ENCODE measurements at regions not wholly inside any gene's neighbourhood (a gene's known extent, or its start where the extent isn't known, plus 50 kb on each side); places are given as distances from the start of the nearest gene placed in this dataset.
"Not testable (repeated sequence)": the region's sequence is repeated elsewhere in the genome, so short reads cannot be mapped to it uniquely, and the experiment has no call there.

DNA sequence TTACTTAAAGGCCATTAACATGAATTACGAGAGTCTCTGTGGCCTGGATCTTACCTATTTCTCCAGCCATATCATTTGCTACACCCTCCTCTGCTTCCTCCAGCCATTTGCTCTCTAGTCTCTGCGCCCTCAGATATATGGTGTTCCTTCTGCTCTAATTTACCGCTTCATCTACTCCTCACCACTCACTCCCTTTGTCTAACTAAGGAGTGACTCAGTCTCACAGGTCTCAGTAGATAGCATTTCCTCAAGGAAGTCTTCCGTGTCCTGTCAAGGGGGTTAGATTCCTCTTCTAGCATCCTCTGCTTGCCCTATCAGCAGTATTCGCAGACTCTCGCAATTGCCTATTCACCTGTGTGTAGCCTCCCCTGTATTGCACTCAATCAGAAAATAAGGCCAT is 892.1 kb upstream of the INTU start:
- DNase-seq (ENCODE audit: low spot score) = no peak

DNA sequence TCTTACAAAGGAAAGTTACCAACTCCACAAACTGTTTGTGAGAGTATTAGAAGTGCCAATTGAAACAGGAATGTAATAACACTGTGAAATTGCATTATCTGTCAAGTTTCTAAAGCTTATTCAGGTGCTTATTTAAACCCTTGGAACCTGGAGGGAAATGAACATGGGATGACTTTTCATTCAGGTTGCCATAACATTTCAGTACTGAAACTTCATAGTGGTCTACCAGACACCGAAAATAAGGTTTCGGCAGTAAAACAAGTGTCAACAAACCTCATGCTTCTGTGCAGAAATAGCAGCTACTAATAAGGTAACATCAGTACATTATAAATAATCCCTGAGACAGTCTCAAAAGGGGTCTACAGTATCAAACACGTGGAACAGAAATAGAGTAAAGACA is 890.7 kb upstream of the INTU start:
- no peak for DNase-seq (ENCODE audit: low spot score)

DNA sequence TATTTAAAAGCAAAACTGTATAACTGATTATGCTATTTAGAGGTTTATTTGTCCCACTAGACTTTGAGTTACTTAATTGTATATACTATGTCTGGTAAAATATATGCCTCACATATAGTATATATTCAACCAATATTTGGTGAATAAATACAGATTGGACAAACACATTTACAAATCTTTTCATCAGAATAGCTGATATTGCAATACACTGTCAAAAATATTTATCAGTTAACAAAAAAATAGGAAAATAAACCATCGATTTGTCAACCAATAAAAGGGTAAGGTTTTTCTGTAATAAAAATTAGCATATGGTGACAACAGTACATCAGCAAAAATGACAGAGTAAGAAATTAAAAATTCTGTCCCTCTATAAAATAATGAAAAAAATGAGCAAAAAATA is 889.9 kb upstream of the INTU start:
- no peak for DNase-seq (ENCODE audit: low spot score)

DNA sequence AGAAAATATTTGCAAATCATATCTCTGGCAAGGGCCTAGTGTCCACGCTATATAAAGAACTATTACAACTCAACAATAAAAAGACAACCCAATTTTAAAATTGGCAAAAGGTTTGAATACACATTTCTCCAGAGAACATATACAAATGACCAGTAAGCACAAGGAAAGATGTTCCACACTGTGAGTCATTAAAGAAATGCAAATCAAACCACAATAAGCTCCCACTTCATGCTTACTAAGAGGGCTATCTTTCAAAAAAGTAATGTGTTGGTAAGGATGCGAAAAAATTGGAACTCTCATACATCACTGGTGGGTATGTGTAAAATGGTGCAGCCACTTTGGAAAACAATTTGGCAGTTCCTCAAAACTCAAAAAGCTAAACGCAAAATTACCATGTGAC is 884.0 kb upstream of the INTU start:
- no peak for DNase-seq (ENCODE audit: low spot score)

DNA sequence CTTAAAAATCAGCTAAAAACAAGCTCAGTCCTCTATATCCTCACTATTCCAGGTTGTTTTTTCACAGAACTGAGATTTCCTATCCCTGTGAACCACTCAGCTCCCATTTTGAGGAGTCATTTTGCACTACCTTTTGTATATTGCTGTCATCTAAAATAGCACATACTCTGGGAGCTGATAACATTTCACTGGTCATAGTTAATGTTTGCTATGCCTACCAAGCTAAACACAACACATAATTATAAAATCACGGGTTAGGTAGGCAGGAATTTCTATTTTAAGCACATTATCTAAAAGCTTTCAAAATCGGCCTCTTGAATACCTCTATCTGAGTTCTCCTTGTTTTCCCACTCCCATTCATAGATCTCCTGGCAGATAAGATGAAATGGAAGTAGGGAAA is 882.0 kb upstream of the INTU start:
- DNase-seq (ENCODE audit: low spot score) = no peak

DNA sequence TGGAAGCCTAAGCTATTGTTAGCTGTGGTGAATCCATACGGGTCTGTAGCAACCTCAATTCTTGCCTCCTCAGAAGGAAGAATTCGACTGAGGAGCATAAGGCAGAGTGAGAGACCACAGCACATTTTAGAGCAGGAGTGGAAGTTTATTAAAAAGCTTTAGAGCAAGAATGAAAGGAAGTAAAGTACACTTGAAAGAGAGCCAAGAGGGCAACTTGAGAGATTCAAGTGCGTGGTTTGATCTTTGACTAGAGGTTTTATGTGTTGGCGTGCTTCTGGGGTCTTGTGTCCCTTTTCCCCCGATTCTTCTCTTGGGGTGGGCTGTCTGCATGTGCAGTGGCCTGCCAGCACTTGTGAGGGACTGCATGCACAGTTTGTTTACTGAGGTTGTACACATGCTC is 880.6 kb upstream of the INTU start:
- DNase-seq (ENCODE audit: low spot score) = no peak

DNA sequence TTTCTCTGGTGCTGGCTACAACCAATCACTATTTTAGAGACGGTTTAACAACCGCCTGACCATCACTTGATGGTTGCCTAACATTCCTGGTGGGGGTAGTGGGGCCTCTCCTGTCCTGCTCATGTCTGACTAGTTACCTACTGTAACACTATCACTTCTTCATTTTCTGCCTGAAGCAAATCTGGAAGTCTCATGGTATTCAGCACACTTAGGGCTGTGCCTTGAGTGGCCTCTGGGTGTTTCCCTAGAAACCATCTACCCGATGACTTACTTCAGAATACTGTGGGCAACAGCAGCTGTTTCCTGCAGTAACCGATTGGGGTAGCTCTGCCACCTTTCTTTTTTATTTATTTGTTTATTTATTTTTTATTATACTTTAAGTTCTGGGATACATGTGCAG is 880.1 kb upstream of the INTU start:
- DNase-seq (ENCODE audit: low spot score) = no peak

DNA sequence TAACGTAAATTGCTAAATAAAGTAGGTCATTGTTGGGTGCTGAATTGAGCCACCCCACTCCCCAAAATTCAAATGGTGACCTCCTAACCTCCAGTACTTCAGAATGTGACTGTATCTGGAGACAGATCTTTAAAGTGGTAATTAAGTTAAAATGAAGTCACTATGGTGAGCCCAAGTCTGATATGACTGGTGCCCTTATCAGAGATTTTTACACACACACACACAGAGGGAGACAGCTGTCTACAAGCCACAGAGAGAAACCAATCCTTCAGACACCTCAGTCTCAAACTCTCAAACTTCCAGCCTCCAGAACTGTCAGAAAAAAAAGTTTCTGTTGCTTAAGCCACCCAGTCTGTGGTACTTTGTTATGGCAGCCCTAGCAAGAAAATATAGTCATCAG is 879.2 kb upstream of the INTU start:
- no peak for DNase-seq (ENCODE audit: low spot score)

DNA sequence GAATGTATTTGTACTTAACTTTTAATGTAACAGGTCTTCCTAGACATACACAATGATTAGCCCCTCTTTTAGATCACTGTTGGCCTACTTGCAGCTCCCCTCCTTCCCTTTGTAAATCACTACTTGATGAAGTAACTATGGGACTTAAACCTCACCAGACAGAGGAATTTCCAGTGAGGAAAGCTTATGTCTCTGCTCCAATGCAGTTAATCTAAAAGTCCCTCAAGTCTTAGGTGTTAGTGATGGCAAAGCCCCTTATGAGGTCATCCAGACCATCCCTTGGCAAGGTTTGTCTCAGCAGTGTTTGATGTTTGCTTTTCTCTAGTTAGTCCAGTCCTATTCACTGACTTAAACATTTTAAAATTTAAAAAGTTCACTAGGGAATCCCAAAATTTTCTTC is 877.3 kb upstream of the INTU start:
- DNase-seq (ENCODE audit: low spot score) = no peak

DNA sequence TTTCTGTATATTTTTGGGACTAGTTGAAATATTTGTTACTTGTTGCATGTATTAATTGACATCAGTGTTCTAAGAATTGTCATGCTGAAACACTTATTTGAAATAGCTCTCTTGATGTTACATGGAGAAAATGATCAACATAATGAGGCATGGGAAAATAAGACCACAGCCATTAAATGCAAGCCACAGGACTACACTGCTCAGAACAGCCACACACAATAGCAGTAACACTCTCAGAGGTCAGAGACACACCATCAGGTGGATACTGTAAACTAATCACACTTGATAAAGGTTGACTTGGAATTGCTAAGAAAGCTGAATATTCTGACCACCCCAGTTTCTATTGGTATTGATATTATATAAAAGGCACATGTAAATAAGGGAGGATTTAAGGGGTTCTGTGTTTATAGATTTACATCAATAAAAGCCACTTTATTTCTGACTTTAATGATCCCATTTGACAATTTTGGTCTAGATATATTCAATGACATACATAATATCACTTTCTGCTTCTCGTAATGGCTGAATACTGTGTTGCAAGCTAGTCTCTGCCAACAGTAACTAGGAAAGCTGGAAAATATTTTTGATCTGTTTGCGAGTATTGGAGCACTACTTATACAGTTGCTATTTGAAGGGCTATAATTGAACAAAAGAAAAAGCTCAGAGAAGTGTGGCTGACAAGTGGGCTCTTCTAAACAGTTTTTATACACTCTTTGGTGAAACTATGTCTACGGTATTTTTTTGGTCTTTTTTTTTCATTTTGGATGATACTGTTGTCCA is 876.5 kb upstream of the INTU start:
- no peak for DNase-seq (ENCODE audit: low spot score)

DNA sequence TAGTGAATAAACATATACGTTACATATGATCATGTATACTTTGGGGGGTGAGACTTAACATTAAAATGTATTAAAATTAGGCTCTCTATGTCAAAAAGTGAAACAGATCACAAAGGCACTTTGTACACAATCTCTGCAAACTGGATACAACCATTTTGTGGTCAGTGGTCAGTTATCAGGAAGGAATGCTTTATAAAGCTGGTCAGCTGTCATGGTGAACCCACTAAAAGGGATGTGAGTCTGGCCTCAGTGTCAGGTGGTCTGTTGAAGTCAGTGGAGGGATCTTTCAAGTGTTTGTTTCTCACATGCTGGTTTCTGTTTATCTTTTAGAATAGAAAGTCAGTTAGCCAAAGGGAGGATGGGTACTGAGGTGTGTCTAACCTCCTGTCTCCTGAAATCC is 875.5 kb upstream of the INTU start:
- DNase-seq (ENCODE audit: low spot score) = no peak

DNA sequence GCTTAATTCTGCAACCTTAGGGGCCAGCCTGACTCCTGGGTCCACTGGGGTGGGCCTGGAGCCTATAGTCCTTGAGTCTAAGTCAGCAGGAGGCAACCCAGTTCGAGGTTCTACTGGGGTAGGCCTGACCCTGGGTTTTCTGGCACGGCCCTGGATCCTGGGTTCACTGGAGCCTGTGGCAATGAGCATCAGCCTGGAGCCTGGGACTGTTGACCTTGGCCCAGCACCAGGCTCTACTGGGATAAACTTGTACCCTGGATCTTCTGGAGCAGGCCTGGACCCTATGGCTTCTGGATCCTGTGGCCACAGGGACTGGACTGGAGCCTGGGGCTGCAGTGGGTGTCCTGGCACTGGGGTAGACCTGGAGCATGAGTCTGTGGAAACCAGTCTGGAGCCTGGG is 874.3 kb upstream of the INTU start:
- no peak for DNase-seq (ENCODE audit: low spot score)

DNA sequence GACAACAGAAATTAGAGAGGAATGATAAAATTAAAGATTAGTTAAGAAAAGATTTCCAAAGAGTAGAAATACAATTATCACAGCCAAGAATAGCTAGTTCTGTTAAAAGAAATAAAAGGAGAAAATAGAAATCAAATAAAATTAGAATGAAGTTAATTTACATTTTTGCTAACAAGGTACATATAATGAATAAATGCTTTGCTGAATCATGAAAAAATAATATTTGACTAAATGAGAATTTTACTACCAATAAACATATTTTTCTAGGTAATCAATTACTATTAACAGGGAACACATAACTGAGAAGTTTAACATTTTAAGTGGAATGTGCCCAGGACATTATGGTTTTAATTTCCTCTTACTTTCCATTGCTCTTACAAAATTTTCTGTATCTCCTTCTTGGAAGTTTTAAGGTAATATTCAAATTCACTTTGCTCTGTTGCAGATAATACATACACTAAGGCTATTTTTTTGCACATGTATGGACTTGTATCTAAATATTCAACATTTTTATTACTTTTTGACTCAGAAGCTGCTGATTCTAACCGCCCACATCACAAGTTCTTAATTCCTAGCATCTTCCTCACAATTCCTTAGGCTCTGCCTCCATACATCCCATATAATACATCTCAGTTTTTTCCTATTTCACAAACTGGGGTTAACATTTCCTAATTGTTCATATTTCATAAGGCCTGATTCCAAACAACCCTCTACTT is 870.7 kb upstream of the INTU start:
- DNase-seq (ENCODE audit: low spot score) = no peak

DNA sequence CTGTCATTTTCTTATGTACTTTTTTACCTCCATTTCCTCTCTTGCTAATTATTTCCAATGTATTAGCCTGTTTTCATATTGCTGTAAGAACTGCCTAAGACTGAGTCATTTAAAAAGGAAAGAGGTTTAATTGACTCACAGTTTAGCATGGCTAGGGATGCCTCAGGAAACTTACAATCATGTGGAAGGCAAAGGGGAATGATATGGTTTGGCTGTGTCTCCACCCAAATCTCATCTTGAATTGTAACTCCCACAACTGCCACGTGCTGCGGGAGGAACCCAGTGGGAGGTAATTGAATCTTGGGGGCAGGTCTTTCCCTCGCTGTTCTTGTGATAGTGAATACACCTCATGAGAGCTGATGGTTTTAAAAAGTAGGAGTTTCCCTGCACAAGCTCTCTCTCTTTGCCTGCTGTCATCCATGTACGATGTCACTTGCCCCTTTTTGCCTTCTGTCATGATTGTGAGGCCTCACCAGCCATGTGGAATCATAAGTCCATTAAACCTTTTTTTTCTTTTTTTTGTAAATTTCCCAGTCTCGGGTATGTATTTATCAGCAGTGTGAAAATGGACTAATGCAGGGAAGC is 870.0 kb upstream of the INTU start:
- DNase-seq (ENCODE audit: low spot score) = no peak

DNA sequence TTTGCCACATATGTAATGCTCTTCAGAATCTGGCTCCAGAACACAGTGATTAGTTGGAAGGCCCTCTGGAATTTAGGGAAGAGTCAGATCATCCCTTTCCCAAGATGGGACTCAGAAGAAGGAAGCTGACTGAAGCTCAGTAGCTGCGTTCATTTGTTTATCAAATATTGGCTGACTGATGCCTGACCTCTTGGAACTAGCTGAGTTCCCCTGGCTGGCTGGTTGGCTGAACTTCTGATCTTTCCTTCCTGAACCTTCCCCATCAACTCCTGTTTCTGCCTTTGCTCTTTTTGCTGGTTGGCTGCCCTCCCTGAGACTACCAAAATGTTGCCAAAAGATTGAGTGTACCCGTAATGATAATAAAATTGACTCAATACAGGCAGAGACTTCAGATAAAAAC is 866.5 kb upstream of the INTU start:
- no peak for DNase-seq (ENCODE audit: low spot score)

DNA sequence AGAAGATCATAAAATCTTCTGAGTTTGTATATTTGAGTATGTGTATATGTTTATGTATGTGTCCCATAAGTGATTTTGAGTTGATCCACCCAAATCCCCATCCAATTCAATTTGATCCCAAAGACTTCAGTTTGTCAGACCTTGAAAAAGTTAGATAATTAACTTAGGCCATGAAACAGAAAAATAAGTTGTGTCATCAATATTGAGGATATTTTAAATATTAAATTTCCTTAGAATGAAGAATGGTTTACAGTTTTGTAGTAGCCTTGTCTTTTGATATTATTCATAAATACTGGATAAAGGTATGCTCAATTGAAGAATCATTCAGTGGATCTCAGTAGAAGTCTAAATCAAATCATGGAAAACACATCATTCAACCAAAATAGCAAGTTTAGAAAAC is 864.4 kb upstream of the INTU start:
- DNase-seq (ENCODE audit: low spot score) = no peak

DNA sequence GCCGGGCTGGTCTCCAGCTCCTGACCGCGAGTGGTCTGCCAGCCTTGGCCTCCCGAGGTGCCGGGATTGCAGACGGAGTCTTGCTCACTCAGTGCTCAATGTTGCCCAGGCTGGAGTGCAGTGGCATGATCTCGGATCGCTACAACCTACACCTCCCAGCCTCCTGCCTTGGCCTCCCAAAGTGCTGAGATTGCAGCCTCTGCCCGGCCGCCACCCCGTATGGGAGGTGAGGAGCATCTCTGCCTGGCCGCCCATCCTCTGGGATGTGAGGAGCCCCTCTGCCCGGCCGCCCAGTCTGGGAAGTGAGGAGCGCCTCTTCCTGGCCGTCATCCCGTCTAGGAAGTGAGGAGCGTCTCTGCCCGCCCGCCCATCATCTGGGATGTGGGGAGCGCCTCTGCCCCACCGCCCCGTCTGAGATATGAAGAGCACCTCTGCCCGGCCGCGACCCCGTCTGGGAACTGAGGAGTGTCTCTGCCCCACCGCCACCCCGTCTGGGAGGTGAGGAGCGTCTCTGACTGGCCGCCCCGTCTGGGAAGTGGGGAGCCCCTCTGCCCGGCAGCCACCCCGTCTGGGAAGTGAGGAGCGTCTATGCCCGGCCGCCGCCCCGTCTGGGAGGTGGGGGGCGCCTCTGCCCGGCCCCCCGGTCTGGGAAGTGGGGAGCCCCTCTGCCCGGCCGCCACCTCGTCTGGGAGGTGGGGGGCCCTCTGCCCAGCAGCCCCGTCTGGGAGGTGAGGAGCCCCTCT is 861.8 kb upstream of the INTU start:
- DNase-seq (ENCODE audit: low spot score) = not testable (repeated sequence)

DNA sequence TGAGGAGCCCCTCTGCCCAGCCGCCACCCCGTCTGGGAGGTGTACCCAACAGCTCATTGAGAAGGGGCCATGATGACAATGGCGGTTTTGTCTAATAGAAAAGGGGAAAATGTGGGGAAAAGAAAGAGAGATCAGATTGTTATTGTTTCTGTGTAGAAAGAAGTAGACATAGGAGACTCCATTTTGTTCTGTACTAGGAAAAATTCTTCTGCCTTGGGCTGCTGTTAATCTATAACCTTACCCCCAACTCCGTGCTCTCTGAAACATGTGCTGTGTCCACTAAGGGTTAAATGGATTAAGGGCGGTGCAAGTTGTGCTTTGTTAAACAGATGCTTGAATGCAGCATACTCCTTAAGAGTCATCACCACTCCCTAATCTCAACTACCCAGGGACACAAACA is 861.1 kb upstream of the INTU start:
- DNase-seq (ENCODE audit: low spot score) = not testable (repeated sequence)

DNA sequence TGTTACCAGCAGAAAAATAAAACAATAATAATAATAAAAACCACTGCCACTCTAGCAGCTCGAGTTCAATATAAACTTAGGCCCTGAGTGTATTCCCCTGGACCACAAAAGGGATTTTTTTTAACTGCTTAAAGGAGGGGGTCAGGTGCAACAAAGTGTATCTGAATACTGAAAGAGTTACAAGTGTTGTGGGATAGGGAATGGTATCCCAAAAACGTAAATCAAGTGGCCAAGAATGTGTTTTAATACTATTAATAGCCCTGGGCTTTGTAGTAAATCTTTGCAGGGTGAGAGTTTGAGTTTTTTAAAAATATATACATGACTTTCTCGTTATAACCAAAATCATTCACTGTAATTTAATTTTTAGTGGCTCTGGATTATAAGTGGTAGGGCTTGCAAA is 860.1 kb upstream of the INTU start:
- DNase-seq (ENCODE audit: low spot score) = no peak

DNA sequence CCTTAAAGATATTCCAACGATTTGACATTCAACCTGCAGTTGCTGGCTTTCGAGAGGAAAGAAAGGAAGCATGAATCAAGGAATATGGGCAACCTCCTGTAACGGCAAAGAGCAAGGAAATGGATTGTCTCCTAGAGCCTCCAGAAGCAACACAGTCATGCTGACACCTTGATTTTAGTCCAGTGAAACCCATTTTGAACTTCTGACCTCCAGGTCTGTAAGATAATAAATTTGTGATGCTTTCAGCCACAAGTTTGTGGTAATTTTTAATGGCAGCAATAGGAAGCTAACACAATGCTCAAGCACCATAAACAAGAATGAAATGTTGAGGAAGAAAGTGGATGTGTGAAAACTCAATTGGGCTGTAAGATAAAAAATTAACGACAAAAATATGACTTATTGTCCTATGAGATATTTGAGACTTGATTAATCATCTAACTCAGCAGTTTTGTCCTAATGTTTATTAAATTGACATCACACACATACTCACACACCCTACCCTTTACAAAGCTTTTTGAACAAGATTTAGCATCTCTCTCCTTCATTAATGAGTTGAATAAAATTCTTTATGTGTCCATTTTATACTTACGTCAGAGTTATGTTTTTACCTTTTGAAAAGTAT is 857.2 kb upstream of the INTU start:
- DNase-seq (ENCODE audit: low spot score) = no peak

DNA sequence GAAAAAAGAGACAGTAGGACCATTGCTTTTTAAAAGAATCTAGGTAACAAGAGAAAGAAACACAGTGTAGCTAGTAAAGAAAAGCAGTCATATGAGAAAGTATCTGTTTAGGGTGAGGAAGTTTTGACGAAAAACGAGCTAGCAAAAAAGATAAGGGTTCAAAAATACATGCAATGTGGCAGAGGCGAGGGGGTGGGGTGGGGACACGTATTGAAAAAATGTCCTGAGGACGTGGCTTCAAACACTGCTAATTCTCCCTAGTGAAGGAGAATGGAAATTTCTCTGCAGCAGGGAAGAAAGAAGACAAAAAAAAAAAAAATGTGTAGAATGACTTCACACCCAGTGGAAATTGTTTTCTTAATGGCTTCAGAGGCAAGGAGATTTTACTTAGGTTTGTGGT is 856.4 kb upstream of the INTU start:
- no peak for DNase-seq (ENCODE audit: low spot score)

DNA sequence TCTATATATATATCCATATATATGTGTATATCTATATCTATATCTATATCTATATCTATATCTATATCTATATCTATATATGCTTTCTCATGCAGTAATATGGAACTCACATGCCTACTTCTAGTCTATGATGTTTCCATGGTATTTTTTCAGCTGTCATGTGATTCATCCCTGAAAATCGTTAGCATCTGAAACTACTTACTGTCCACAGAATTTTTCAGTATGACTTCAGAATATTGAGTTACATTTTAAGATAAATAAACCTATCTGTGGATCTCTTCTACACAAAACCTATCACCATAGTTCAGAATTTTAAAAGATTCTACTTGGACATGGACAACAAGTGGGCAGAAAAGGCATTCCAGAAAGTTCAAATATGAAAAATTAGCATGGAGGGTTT is 855.1 kb upstream of the INTU start:
- DNase-seq (ENCODE audit: low spot score) = no peak

All from Ammon's horn (tissue), 1 donor.